ENCODE measurements at regions not wholly inside any gene's neighbourhood (a gene's known extent, or its start where the extent isn't known, plus 50 kb on each side); places are given as distances from the start of the nearest gene placed in this dataset.

GRCh38 chr9:107227774-107228173 is 55.3 kb upstream of the RAD23B start:
- no peaks in the 10 kb centered on the region for H3K4me1 Mint-ChIP-seq
- ATAC-seq (no peak), DNase-seq (no peak)
- H3K9me3 ChIP-seq (ENCODE audit: control insufficient read depth, low read length, poor library complexity, severe bottlenecking): no peaks in the 10 kb centered on the region
- H3K4me3 Mint-ChIP-seq: no peak overlapping the region
- H3K36me3 Mint-ChIP-seq (ENCODE audit: low read depth): no peaks in the 10 kb centered on the region
- H3K27ac Mint-ChIP-seq: no peak overlapping the region
- peaks cover 55% of the 10 kb centered on the region for H3K27me3 Mint-ChIP-seq

- peaks cover 55% of the 10 kb centered on the region for H3K27me3 Mint-ChIP-seq
- DNase-seq: no peak
Observed at GRCh38 chr9:107228496-107229039, 54.5 kb upstream of the RAD23B start.

GRCh38 chr9:107229241-107229741 is 53.8 kb upstream of the RAD23B start:
- no peaks in the 10 kb centered on the region for H3K36me3 Mint-ChIP-seq (ENCODE audit: low read depth)
- H3K9me3 ChIP-seq (ENCODE audit: control insufficient read depth, low read length, poor library complexity, severe bottlenecking): no peaks in the 10 kb centered on the region
- no peak overlapping the region for H3K4me3 Mint-ChIP-seq
- ATAC-seq (no peak), DNase-seq (no peak)
- H3K27me3 Mint-ChIP-seq: peaks cover 55% of the 10 kb centered on the region
- H3K4me1 Mint-ChIP-seq: no peaks in the 10 kb centered on the region
- H3K27ac Mint-ChIP-seq: no peak overlapping the region

More at GRCh38 chr9:107228496-107229039, 54.5 kb upstream of the RAD23B start:
- H3K9me3 ChIP-seq (ENCODE audit: control insufficient read depth, low read length, poor library complexity, severe bottlenecking): no peaks in the 10 kb centered on the region
- H3K36me3 Mint-ChIP-seq (ENCODE audit: low read depth): no peaks in the 10 kb centered on the region
- H3K27ac Mint-ChIP-seq: no peak overlapping the region
- H3K4me1 Mint-ChIP-seq: no peaks in the 10 kb centered on the region
- H3K4me3 Mint-ChIP-seq: no peak overlapping the region
- ATAC-seq: no peak

Data from T-helper 17 cell (primary cell).